Ascending aorta (tissue), 2 donors: ENCODE measurements at regions not wholly inside any gene's neighbourhood (a gene's known extent, or its start where the extent isn't known, plus 50 kb on each side); places are given as distances from the start of the nearest gene placed in this dataset.

Experiments used
- DNase-seq, 2 donors: peaks; one replicate each; pipeline ENCODE4 v3.0.0-alpha.2; 2019; ENCODE audit warnings: low spot score in 2 of 2
- H3K27ac ChIP-seq, 2 donors: fragments of 200-600 bp; sonication (generic); one replicate each; pipeline ENCODE4 v1.5.1; 2016 to 2017; ENCODE audit warnings: mild to moderate bottlenecking in 1 of 2
- H3K27me3 ChIP-seq: fragments of 200-600 bp; sonication (generic); one replicate; pipeline ENCODE4 v1.5.1; 2017
- H3K36me3 ChIP-seq, 2 donors: fragments of 200-600 bp; sonication (generic); one replicate each; pipeline ENCODE4 v1.5.1; 2016
- H3K4me1 ChIP-seq, 2 donors: fragments of 200-600 bp; sonication (generic); one replicate each; pipeline ENCODE4 v1.5.1; 2016 to 2017; ENCODE audit warnings: mild to moderate bottlenecking in 1 of 2
- H3K4me3 ChIP-seq, 2 donors: fragments of 200-600 bp; sonication (generic); one replicate each; pipeline ENCODE4 v1.5.1; 2016 to 2017; ENCODE audit warnings: mild to moderate bottlenecking in 1 of 2
- H3K9me3 ChIP-seq, 2 donors: fragments of 200-600 bp; sonication (generic); one replicate each; pipeline ENCODE4 v1.5.1; 2016
- intact Hi-C: fragments of 100-400 bp; cut with DNase I; formaldehyde crosslinking; loops from one replicate; pipeline ENCODE4 v1.15.1; 2023
- TF ChIP-seq, protein P1 (sequence below), 3 experiments: fragments of 200-600 bp in 2 of 3; fragments of 450-650 bp in 1 of 3; sonication (generic) in 2 of 3; IDR thresholded peaks; one replicate each; pipeline ENCODE4 v1.5.1; 2016 to 2019; ENCODE audit warnings: antibody characterized with exemption in 3 of 3, mild to moderate bottlenecking in 1 of 3, moderate library complexity in 1 of 3

DNA sequence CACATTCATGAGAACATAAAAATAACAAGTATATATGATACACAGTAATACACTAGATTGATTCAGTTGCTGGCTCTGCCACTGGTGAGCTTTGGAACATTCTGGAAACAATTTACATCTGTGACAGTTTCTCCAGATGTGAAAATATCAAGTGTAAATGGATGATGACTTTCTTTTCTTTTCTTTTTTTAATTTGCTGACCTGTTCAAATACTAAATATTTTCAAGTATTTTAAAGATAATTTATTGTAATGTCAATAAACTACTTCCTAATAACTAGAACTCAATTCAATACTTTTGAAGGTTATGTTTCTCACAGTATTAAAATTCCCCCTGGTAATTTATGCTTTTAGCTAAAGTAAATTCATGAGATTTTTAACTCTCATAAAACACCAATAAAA is 180.3 kb downstream of the CRPPA start:
- TF ChIP-seq, protein P1, sequence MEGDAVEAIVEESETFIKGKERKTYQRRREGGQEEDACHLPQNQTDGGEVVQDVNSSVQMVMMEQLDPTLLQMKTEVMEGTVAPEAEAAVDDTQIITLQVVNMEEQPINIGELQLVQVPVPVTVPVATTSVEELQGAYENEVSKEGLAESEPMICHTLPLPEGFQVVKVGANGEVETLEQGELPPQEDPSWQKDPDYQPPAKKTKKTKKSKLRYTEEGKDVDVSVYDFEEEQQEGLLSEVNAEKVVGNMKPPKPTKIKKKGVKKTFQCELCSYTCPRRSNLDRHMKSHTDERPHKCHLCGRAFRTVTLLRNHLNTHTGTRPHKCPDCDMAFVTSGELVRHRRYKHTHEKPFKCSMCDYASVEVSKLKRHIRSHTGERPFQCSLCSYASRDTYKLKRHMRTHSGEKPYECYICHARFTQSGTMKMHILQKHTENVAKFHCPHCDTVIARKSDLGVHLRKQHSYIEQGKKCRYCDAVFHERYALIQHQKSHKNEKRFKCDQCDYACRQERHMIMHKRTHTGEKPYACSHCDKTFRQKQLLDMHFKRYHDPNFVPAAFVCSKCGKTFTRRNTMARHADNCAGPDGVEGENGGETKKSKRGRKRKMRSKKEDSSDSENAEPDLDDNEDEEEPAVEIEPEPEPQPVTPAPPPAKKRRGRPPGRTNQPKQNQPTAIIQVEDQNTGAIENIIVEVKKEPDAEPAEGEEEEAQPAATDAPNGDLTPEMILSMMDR (IDR thresholded peaks at IDR 0.05), result no peak
- H3K27me3 ChIP-seq, result no peaks in the 10 kb centered on the region
- intact Hi-C loops, result no loop called here

GRCh38 chr7:16236381-16236780 is 185.0 kb downstream of the CRPPA start:
- Histone ChIP-seq H3K4me3 (no peak overlapping the region), H3K27ac (no peak overlapping the region), H3K27me3 (no peaks in the 10 kb centered on the region), H3K4me1 (no peaks in the 10 kb centered on the region), H3K36me3 (no peaks in the 10 kb centered on the region), H3K9me3 (no peaks in the 10 kb centered on the region)
- TF ChIP-seq, protein P1 (IDR thresholded peaks at IDR 0.05), result no peak
- intact Hi-C loops, result no loop called here
- no peak for DNase-seq

More for the DNA sequence above, 180.3 kb downstream of the CRPPA start:
- no peaks in the 10 kb centered on the region for H3K9me3 ChIP-seq
- DNase-seq, result no peak
- no peaks in the 10 kb centered on the region for H3K36me3 ChIP-seq
- H3K27ac ChIP-seq, result no peak overlapping the region
- no peaks in the 10 kb centered on the region for H3K4me1 ChIP-seq
- H3K4me3 ChIP-seq, result no peak overlapping the region

GRCh38 chr7:16235147-16236114 is 185.9 kb downstream of the CRPPA start:
- Histone ChIP-seq H3K27me3 (no peaks in the 10 kb centered on the region), H3K4me3 (no peak overlapping the region), H3K9me3 (peaks cover 4 to 6% of the 10 kb centered on the region in 2 donors), H3K36me3 (no peaks in the 10 kb centered on the region), H3K4me1 (no peaks in the 10 kb centered on the region), H3K27ac (no peak overlapping the region)
- TF ChIP-seq, protein P1 (IDR thresholded peaks at IDR 0.05), result no peak
- intact Hi-C loops, result no loop called here
- DNase-seq, result no peak

DNA sequence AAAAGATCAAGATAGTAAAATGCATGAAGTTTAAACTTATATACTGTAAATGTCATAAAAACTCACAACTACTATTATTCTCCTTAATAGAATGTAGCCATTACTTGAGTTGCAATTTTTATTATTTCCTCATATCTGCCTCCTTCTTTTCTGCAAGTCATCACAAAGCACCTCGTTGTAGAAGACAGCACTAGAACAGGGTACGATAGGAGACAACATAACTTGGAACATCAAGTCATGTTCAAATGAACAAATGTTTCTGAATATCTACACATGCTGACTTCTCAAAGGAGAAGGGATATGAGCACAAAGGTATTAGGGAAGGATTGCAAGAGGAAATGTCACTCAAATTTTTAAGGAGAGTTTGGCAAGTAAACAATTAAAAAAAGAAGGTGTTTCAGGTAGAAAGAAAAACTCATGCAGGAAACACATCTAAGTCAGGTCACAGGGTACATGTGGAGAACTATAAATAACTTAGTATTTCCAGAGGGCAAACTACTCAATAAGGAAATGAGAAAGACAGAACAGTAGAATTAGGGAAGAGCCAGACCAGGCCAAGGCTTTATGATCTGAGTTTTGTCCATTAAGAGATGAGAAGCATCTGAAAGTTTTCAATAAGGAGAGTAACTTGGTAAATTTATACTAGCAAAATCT is 186.7 kb downstream of the CRPPA start:
- Histone ChIP-seq H3K27me3 (no peaks in the 10 kb centered on the region), H3K4me3 (no peak overlapping the region), H3K4me1 (no peaks in the 10 kb centered on the region), H3K9me3 (peaks cover 4 to 14% of the 10 kb centered on the region in 2 donors), H3K36me3 (no peaks in the 10 kb centered on the region), H3K27ac (no peak overlapping the region)
- TF ChIP-seq, protein P1 (IDR thresholded peaks at IDR 0.05), result no peak
- intact Hi-C loops, result no loop called here
- no peak for DNase-seq

- Histone ChIP-seq H3K27ac (no peak overlapping the region), H3K36me3 (no peaks in the 10 kb centered on the region), H3K27me3 (no peaks in the 10 kb centered on the region), H3K9me3 (peaks cover 4 to 17% of the 10 kb centered on the region in 2 donors), H3K4me1 (no peaks in the 10 kb centered on the region), H3K4me3 (no peak overlapping the region)
- intact Hi-C loops, result no loop called here
- TF ChIP-seq, protein P1 (IDR thresholded peaks at IDR 0.05), result no peak
- DNase-seq, result no peak
These were observed 187.8 kb downstream of the CRPPA start for GRCh38 chr7:16233517-16233916.
